ENCODE measurements at regions not wholly inside any gene's neighbourhood (a gene's known extent, or its start where the extent isn't known, plus 50 kb on each side); places are given as distances from the start of the nearest gene placed in this dataset.
"Not testable (repeated sequence)": the region's sequence is repeated elsewhere in the genome, so short reads cannot be mapped to it uniquely, and the experiment has no call there.

- Histone ChIP-seq H3K9ac (ENCODE audit: low read length) (no peak overlapping the region), H3K27me3 (ENCODE audit: control insufficient read depth, insufficient read depth, low read length) (no peaks in the 10 kb centered on the region), H3K36me3 (ENCODE audit: control insufficient read depth, insufficient read depth, low read length) (peaks cover 56% of the 10 kb centered on the region), H3K4me1 (ENCODE audit: control insufficient read depth, insufficient read depth, low read length) (no peaks in the 10 kb centered on the region), H3K4me3 (ENCODE audit: low read length) (no peak overlapping the region), H3K27ac (ENCODE audit: low read depth, low read length) (no peak overlapping the region)
These were observed 133.5 kb downstream of the SNRPN start for GRCh38 chr15:25088261-25088790.

- Histone ChIP-seq H3K27me3 (ENCODE audit: control insufficient read depth, insufficient read depth, low read length) (no peaks in the 10 kb centered on the region), H3K36me3 (ENCODE audit: control insufficient read depth, insufficient read depth, low read length) (peaks cover 54% of the 10 kb centered on the region), H3K9ac (ENCODE audit: low read length) (no peak overlapping the region), H3K4me3 (ENCODE audit: low read length) (no peak overlapping the region), H3K4me1 (ENCODE audit: control insufficient read depth, insufficient read depth, low read length) (no peaks in the 10 kb centered on the region), H3K27ac (ENCODE audit: low read depth, low read length) (no peak overlapping the region)
These were observed 134.8 kb downstream of the SNRPN start for GRCh38 chr15:25089577-25089976.

DNA sequence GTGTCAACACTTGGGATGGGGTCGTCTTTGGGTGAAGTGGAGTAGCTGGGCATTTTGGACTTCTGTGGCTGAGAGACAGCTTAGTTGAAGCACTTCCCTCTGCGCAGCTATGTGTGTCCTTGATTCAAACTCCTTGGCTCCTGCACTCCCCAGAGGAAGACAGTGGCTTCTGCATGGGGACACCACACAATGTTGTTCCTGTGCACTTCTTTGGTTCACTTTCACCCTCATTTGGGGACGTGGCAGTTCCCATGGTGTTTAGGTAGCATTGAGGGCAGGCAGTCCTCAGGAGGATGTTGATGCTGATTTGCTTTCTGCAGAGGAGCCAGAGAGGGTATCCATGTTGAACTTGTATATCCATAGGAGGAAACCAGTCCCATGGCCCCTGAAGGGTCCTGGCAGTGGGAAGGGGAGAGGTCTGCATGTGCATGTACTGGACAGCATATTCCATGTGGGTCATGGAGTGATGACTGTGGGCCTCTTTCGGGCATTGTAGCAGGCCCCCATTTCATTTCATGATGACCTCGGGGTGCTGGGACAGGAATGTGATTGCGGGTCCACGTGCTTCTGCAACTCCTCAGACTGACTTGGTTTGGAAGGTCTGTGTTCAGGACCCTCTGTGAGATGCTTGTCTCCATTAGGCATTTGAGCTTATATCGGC, 135.4 kb downstream of the SNRPN start:
- H3K4me1 ChIP-seq (ENCODE audit: control insufficient read depth, insufficient read depth, low read length): no peaks in the 10 kb centered on the region
- no peak overlapping the region for H3K9ac ChIP-seq (ENCODE audit: low read length)
- no peaks in the 10 kb centered on the region for H3K27me3 ChIP-seq (ENCODE audit: control insufficient read depth, insufficient read depth, low read length)
- no peak overlapping the region for H3K4me3 ChIP-seq (ENCODE audit: low read length)
- H3K36me3 ChIP-seq (ENCODE audit: control insufficient read depth, insufficient read depth, low read length): peaks cover 50% of the 10 kb centered on the region
- no peak overlapping the region for H3K27ac ChIP-seq (ENCODE audit: low read depth, low read length)

GRCh38 chr15:25091421-25092158, 136.8 kb downstream of the SNRPN start:
- no peaks in the 10 kb centered on the region for H3K4me1 ChIP-seq (ENCODE audit: control insufficient read depth, insufficient read depth, low read length)
- no peaks in the 10 kb centered on the region for H3K27me3 ChIP-seq (ENCODE audit: control insufficient read depth, insufficient read depth, low read length)
- H3K4me3 ChIP-seq (ENCODE audit: low read length): no peak overlapping the region
- no peak overlapping the region for H3K9ac ChIP-seq (ENCODE audit: low read length)
- H3K36me3 ChIP-seq (ENCODE audit: control insufficient read depth, insufficient read depth, low read length): peaks cover 45% of the 10 kb centered on the region
- H3K27ac ChIP-seq (ENCODE audit: low read depth, low read length): no peak overlapping the region

GRCh38 chr15:25092661-25093060, 137.9 kb downstream of the SNRPN start:
- Histone ChIP-seq H3K9ac (ENCODE audit: low read length) (no peak overlapping the region), H3K27me3 (ENCODE audit: control insufficient read depth, insufficient read depth, low read length) (no peaks in the 10 kb centered on the region), H3K27ac (ENCODE audit: low read depth, low read length) (no peak overlapping the region), H3K4me1 (ENCODE audit: control insufficient read depth, insufficient read depth, low read length) (no peaks in the 10 kb centered on the region), H3K36me3 (ENCODE audit: control insufficient read depth, insufficient read depth, low read length) (peaks cover 45% of the 10 kb centered on the region), H3K4me3 (ENCODE audit: low read length) (no peak overlapping the region)

DNA sequence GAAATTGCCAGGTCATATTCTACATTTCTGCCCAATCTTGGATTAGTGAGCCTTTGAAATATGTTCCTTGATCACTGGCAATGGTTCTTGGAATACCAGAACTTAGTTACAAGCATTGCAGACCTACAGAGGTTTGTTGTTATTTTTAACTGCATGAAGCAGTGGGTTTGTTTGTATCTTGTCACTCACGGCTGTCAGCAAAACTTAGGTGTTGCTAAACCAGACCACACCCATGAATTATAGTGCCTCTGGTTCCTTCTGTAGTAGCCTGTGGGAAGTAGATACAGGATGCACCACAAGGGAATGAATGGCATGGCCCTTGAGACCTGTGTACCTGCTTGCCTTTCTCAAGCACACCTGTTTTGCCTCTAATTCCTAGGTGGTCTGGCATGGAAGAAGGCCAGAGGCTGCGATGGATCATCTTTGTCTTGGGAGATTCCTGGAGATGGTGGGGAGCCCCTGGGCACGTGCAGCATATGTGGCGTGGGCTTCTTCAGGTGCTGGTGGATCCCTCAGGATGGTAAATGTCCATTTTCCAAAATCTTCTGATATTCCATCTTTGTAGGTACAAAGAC, 138.8 kb downstream of the SNRPN start:
- Histone ChIP-seq H3K27ac (ENCODE audit: low read depth, low read length) (no peak overlapping the region), H3K9ac (ENCODE audit: low read length) (no peak overlapping the region), H3K4me3 (ENCODE audit: low read length) (no peak overlapping the region), H3K4me1 (ENCODE audit: control insufficient read depth, insufficient read depth, low read length) (no peaks in the 10 kb centered on the region), H3K36me3 (ENCODE audit: control insufficient read depth, insufficient read depth, low read length) (peaks cover 45% of the 10 kb centered on the region), H3K27me3 (ENCODE audit: control insufficient read depth, insufficient read depth, low read length) (no peaks in the 10 kb centered on the region)

DNA sequence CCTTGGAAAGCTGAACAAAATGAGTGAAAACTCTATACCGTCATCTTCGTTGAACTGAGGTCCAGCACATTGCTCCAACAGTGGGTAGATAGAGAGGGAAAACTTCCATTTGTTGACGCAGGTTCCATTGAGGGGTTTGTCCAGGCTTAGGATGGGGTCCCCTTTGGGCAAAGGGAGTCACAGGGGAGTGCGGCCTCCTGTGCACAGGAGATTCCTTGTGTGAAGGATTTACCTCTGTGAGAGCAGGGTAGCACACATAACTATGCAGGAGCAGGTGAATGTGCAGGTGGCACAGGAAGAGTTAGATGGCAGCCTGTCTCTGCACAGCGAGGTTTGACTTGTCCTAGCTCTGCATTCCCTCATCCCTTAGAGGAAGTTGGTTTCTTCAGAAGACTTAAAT, 139.3 kb downstream of the SNRPN start:
- Histone ChIP-seq H3K4me1 (ENCODE audit: control insufficient read depth, insufficient read depth, low read length) (no peaks in the 10 kb centered on the region), H3K27ac (ENCODE audit: low read depth, low read length) (no peak overlapping the region), H3K27me3 (ENCODE audit: control insufficient read depth, insufficient read depth, low read length) (no peaks in the 10 kb centered on the region), H3K4me3 (ENCODE audit: low read length) (no peak overlapping the region), H3K9ac (ENCODE audit: low read length) (no peak overlapping the region), H3K36me3 (ENCODE audit: control insufficient read depth, insufficient read depth, low read length) (peaks cover 47% of the 10 kb centered on the region)

- Histone ChIP-seq H3K4me3 (ENCODE audit: low read length) (no peak overlapping the region), H3K36me3 (ENCODE audit: control insufficient read depth, insufficient read depth, low read length) (peaks cover 47% of the 10 kb centered on the region), H3K9ac (ENCODE audit: low read length) (no peak overlapping the region), H3K4me1 (ENCODE audit: control insufficient read depth, insufficient read depth, low read length) (no peaks in the 10 kb centered on the region), H3K27me3 (ENCODE audit: control insufficient read depth, insufficient read depth, low read length) (no peaks in the 10 kb centered on the region), H3K27ac (ENCODE audit: low read depth, low read length) (no peak overlapping the region)
These were observed 139.7 kb downstream of the SNRPN start for GRCh38 chr15:25094519-25094918.

DNA sequence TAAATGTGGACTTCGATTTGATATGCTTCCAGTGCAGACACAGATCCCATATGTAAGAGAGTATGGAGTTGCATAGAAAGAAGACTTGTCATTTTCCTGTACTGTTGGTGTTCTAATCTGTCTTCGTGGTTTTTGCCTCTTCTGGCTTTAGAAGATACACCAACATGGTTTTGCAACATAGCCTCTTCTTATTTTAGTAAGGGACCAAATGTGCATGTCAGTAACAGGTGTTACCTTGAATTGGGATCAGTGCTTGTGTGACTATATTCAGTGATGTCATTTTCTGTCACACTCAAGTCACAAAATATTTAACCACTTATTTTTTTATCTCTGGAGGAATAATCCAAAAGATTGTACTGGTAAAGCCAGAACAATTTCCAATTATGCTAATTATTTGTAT, 140.4 kb downstream of the SNRPN start:
- Histone ChIP-seq H3K27ac (ENCODE audit: low read depth, low read length) (no peak overlapping the region), H3K9ac (ENCODE audit: low read length) (no peak overlapping the region), H3K27me3 (ENCODE audit: control insufficient read depth, insufficient read depth, low read length) (no peaks in the 10 kb centered on the region), H3K4me3 (ENCODE audit: low read length) (no peak overlapping the region), H3K4me1 (ENCODE audit: control insufficient read depth, insufficient read depth, low read length) (no peaks in the 10 kb centered on the region), H3K36me3 (ENCODE audit: control insufficient read depth, insufficient read depth, low read length) (peaks cover 47% of the 10 kb centered on the region)

GRCh38 chr15:25099966-25100365, 145.2 kb downstream of the SNRPN start:
- H3K9ac ChIP-seq (ENCODE audit: low read length); H3K4me1 ChIP-seq (ENCODE audit: control insufficient read depth, insufficient read depth, low read length); H3K27ac ChIP-seq (ENCODE audit: low read depth, low read length); H3K4me3 ChIP-seq (ENCODE audit: low read length); H3K27me3 ChIP-seq (ENCODE audit: control insufficient read depth, insufficient read depth, low read length): not testable (repeated sequence)
- peaks cover 26% of the 10 kb centered on the region for H3K36me3 ChIP-seq (ENCODE audit: control insufficient read depth, insufficient read depth, low read length)

DNA sequence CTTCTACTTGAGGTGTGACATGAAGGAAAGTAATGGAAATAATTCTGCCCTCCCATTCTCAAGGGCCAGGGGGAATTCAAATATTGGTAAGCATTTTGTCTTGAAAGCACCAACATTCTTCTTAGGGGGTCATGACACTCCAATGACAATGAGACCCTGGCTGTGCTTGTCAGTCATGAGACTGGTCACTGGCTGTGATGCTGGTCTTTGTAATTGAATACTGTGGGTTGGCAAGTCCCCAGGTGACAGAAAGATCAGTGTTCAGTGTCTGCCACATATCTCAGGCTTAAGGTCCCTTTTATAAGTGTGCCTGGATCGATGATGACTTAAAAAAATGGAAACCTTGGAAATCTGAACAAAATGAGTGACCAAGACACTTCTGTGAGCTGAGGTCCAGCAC, 151.4 kb downstream of the SNRPN start:
- Histone ChIP-seq H3K36me3 (ENCODE audit: control insufficient read depth, insufficient read depth, low read length) (peaks cover 38% of the 10 kb centered on the region), H3K4me1 (ENCODE audit: control insufficient read depth, insufficient read depth, low read length) (no peaks in the 10 kb centered on the region), H3K9ac (ENCODE audit: low read length) (no peak overlapping the region), H3K4me3 (ENCODE audit: low read length) (no peak overlapping the region), H3K27me3 (ENCODE audit: control insufficient read depth, insufficient read depth, low read length) (no peaks in the 10 kb centered on the region), H3K27ac (ENCODE audit: low read depth, low read length) (no peak overlapping the region)

DNA sequence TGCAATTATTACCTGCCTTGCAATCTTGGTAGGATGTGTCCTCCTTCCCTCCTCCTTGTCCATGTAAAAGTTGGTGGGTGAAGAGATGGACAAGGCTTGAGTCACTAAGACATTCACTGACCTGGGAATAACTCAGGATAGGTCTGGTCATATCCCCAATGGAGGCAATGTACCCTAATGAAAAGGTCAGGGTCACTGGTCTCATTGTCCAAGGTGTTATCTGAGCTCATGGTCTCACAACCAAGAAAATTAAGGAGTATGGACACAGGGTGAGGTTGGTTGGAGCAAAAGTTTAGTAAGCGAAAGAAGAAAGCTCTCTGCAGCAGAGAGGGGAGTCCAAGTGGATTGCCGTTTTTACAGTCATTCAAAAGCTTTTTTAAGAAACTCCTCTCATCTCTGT, 179.0 kb downstream of the SNRPN start:
- no peaks in the 10 kb centered on the region for H3K27me3 ChIP-seq (ENCODE audit: control insufficient read depth, insufficient read depth, low read length)
- no peak overlapping the region for H3K27ac ChIP-seq (ENCODE audit: low read depth, low read length)
- H3K4me3 ChIP-seq (ENCODE audit: low read length): no peak overlapping the region
- no peak overlapping the region for H3K9ac ChIP-seq (ENCODE audit: low read length)
- H3K4me1 ChIP-seq (ENCODE audit: control insufficient read depth, insufficient read depth, low read length): no peaks in the 10 kb centered on the region
- H3K36me3 ChIP-seq (ENCODE audit: control insufficient read depth, insufficient read depth, low read length): no peaks in the 10 kb centered on the region
